ENCODE measurements at regions not wholly inside any gene's neighbourhood (a gene's known extent, or its start where the extent isn't known, plus 50 kb on each side); places are given as distances from the start of the nearest gene placed in this dataset.

- Histone ChIP-seq H3K36me3 (ENCODE audit: control insufficient read depth, insufficient read depth, low read length) (no peaks in the 10 kb centered on the region), H3K4me3 (ENCODE audit: low read depth, low read length) (no peak overlapping the region), H3K27me3 (ENCODE audit: control insufficient read depth, insufficient read depth, low read length) (peaks cover 2% of the 10 kb centered on the region)
- TF ChIP-seq, protein P1, sequence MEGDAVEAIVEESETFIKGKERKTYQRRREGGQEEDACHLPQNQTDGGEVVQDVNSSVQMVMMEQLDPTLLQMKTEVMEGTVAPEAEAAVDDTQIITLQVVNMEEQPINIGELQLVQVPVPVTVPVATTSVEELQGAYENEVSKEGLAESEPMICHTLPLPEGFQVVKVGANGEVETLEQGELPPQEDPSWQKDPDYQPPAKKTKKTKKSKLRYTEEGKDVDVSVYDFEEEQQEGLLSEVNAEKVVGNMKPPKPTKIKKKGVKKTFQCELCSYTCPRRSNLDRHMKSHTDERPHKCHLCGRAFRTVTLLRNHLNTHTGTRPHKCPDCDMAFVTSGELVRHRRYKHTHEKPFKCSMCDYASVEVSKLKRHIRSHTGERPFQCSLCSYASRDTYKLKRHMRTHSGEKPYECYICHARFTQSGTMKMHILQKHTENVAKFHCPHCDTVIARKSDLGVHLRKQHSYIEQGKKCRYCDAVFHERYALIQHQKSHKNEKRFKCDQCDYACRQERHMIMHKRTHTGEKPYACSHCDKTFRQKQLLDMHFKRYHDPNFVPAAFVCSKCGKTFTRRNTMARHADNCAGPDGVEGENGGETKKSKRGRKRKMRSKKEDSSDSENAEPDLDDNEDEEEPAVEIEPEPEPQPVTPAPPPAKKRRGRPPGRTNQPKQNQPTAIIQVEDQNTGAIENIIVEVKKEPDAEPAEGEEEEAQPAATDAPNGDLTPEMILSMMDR (IDR thresholded peaks at IDR 0.05; ENCODE audit: insufficient read depth, low read length, poor library complexity, severe bottlenecking) = no peak
- DNase-seq (ENCODE audit: low read depth) = no peak
Observed at GRCh38 chr13:112169941-112170822, 103.2 kb downstream of the SOX1 start.

GRCh38 chr13:112170823-112171569, 104.0 kb downstream of the SOX1 start:
- H3K27me3 ChIP-seq (ENCODE audit: control insufficient read depth, insufficient read depth, low read length) = peaks cover 2% of the 10 kb centered on the region
- H3K36me3 ChIP-seq (ENCODE audit: control insufficient read depth, insufficient read depth, low read length) = no peaks in the 10 kb centered on the region
- TF ChIP-seq, protein P1 (IDR thresholded peaks at IDR 0.05; ENCODE audit: insufficient read depth, low read length, poor library complexity, severe bottlenecking) = no peak
- no peak overlapping the region for H3K4me3 ChIP-seq (ENCODE audit: low read depth, low read length)
- DNase-seq (ENCODE audit: low read depth) = no peak

DNA sequence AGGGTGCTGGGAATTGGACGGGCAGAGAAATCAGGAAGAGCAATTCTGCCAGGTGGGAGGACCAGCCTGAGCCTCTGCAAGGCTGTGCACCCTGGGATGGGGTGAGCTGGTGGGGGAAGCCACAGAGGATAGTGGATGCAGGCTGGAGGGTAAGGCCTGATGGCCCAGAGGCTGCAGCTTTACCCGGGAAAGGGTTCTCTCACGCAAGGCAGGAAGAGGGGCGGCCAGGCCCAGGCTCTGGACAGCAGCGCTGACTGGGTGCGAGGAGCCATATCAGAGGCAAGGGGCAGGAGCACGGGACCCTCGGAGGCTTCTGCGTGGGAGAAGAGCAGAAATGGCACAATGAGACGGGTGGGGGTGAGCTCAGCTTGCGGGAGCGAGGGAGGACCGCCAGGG, 104.6 kb downstream of the SOX1 start:
- DNase-seq (ENCODE audit: low read depth) = no peak
- TF ChIP-seq, protein P1 (IDR thresholded peaks at IDR 0.05; ENCODE audit: insufficient read depth, low read length, poor library complexity, severe bottlenecking) = no peak
- Histone ChIP-seq H3K27me3 (ENCODE audit: control insufficient read depth, insufficient read depth, low read length) (peaks cover 2% of the 10 kb centered on the region), H3K4me3 (ENCODE audit: low read depth, low read length) (no peak overlapping the region), H3K36me3 (ENCODE audit: control insufficient read depth, insufficient read depth, low read length) (no peaks in the 10 kb centered on the region)

GRCh38 chr13:112172017-112172416, 105.1 kb downstream of the SOX1 start:
- Histone ChIP-seq H3K4me3 (ENCODE audit: low read depth, low read length) (no peak overlapping the region), H3K27me3 (ENCODE audit: control insufficient read depth, insufficient read depth, low read length) (peaks cover 2% of the 10 kb centered on the region), H3K36me3 (ENCODE audit: control insufficient read depth, insufficient read depth, low read length) (no peaks in the 10 kb centered on the region)
- TF ChIP-seq, protein P1 (IDR thresholded peaks at IDR 0.05; ENCODE audit: insufficient read depth, low read length, poor library complexity, severe bottlenecking) = no peak
- DNase-seq (ENCODE audit: low read depth) = no peak

- DNase-seq (ENCODE audit: low read depth) = no peak
Observed at GRCh38 chr13:112172641-112173251, 105.8 kb downstream of the SOX1 start.

More at GRCh38 chr13:112172641-112173251, 105.8 kb downstream of the SOX1 start:
- Histone ChIP-seq H3K27me3 (ENCODE audit: control insufficient read depth, insufficient read depth, low read length) (peaks cover 2% of the 10 kb centered on the region), H3K4me3 (ENCODE audit: low read depth, low read length) (no peak overlapping the region), H3K36me3 (ENCODE audit: control insufficient read depth, insufficient read depth, low read length) (no peaks in the 10 kb centered on the region)
- TF ChIP-seq, protein P1 (IDR thresholded peaks at IDR 0.05; ENCODE audit: insufficient read depth, low read length, poor library complexity, severe bottlenecking) = no peak

Data from kidney epithelial cell (primary cell).